ENCODE measurements at regions not wholly inside any gene's neighbourhood (a gene's known extent, or its start where the extent isn't known, plus 50 kb on each side); places are given as distances from the start of the nearest gene placed in this dataset.

DNA sequence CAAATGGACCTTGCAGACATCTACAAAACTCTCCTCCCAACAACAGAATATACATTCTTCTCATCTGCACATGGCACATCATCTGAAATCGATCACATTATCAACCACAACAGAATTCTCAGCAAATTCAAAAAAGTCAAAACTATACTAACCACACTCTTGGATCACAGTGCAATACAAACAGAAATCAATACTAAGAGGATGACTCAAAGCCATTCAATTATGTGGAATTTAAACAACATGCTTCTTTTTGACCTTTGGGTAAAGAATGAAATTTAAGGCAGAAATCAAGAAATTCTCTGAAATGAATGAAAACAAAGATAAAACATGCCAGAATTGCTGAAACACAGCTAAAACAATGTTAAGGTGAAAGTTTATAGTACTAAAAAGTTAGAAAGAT is 358.1 kb downstream of the NSUN3 start:
- TF ChIP-seq MTA2 (IDR thresholded peaks at IDR 0.05; ENCODE audit: low read depth) (no peak), NCOA4 (IDR thresholded peaks at IDR 0.05; ENCODE audit: partially characterized antibody) (no peak), POLR2AphosphoS5 (IDR thresholded peaks at IDR 0.05; ENCODE audit: control insufficient read depth, insufficient read depth, low read depth, low read length) (no peak), ZNF398 (CRISPR knock-in tag; IDR thresholded peaks at IDR 0.05) (no peak), EWSR1 (IDR thresholded peaks at IDR 0.05; ENCODE audit: borderline replicate concordance, low read depth, partially characterized antibody) (no peak), ZNF717 (CRISPR knock-in tag; IDR thresholded peaks at IDR 0.05) (no peak), JUND (IDR thresholded peaks at IDR 0.05; ENCODE audit: borderline replicate concordance, low read depth, low read length) (no peak), JUND (tag; IDR thresholded peaks at IDR 0.05; ENCODE audit: borderline replicate concordance, low read depth, low read length) (no peak), IRF2 (CRISPR knock-in tag; IDR thresholded peaks at IDR 0.05) (no peak), POLR2A (conservative IDR thresholded peaks at IDR 0.05) (no peak), CTCF (IDR thresholded peaks at IDR 0.05 in 2 of 3, conservative IDR thresholded peaks at IDR 0.05 in 1 of 3; ENCODE audit: insufficient read depth in 2 of 3, low read depth in 1 of 3, low read length in 3 of 3) (no peak)
- TF ChIP-seq, protein P1, sequence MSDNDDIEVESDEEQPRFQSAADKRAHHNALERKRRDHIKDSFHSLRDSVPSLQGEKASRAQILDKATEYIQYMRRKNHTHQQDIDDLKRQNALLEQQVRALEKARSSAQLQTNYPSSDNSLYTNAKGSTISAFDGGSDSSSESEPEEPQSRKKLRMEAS (CRISPR knock-in tag; IDR thresholded peaks at IDR 0.05): no peak

Measured in K562 (cell line).